Fibroblast of skin of back (primary cell): ENCODE measurements at regions not wholly inside any gene's neighbourhood (a gene's known extent, or its start where the extent isn't known, plus 50 kb on each side); places are given as distances from the start of the nearest gene placed in this dataset.

Source experiments
- DNase-seq: peaks from one replicate; pipeline ENCODE4 v3.0.0-alpha.2; 2013

- DNase-seq: no peak
Observed at GRCh38 chr1:177571076-177571475, 398.8 kb downstream of the SEC16B start.

GRCh38 chr1:177569476-177569875, 398.7 kb downstream of the BRINP2 start:
- peak; percentile 16 for DNase-seq

GRCh38 chr1:177568622-177569021, 397.9 kb downstream of the BRINP2 start:
- no peak for DNase-seq

DNA sequence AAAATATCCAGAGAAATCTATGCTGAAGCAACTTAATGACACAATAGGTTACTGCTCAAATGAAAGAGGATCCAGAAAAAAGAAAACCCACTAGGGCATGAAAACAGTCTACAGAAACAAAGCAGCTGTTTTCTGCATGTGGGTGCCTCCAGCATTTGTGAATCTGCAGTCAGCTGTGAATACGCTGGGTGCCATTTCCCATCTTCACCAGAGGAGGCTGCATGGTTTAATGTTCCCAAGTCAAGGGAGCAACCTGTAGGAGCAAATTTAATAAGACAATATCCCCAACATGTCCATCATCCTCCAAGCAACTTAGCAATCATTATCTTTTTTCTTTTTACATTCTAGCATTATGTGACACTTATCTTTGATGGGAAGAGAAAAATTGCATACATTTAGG, 396.6 kb downstream of the BRINP2 start:
- no peak for DNase-seq

DNA sequence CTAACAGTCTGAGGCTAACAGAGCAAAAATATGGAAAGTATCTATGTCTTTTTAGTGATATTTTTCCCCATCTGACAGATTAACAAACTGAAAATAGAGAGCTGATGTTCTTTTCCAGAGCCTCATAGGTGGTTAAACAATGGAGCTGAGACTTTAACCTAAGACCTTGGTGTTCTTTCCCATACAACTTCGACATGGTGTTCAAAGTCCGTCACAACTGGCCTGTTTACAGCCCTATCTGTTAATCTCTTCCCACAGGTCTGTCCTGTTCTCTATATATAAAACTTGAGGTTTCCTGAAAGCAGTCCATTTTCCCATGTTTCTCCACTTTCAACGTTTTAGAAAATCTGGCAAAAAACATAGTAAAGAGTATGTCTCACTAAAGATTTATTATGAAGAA, 395.7 kb downstream of the BRINP2 start:
- no peak for DNase-seq

GRCh38 chr1:177561436-177561835, 390.7 kb downstream of the BRINP2 start:
- DNase-seq: no peak

- no peak for DNase-seq
Observed at GRCh38 chr1:177558372-177558771, 387.6 kb downstream of the BRINP2 start.

DNA sequence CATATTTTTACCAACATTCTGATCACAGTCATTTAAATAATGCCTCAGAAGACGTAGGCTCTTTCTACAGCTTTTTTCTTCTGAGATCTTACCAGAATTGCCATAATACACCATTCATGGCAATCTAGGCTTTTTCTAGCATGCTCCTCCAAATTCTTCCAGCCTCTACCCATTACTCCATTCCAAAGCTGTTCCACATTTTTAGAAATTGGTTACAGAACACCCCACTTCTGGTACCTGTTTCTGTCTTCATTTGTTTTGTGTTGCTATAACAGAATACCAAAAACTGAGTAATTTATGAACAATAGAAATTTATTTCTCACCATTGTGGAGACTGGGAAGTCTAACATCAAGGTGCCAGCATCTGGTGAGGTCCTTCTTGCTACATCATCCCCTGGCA, 385.4 kb downstream of the BRINP2 start:
- DNase-seq: no peak

DNA sequence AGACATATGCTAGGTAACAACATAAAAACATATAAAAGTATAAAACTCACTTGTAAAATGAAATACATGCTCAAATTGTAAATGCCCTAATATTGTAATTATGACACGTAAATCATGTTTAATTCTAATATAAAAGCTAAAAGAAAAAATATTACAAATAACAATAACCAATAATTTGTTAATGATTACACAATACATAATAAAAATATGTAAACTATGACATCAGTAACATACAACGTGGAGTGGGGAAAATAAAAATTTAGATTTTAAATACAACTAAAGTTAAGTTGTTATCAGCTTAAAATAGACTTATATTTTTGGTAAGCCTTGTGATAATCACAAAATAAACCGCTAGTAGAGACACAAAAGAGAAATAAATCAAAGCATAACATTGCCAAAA, 376.4 kb downstream of the BRINP2 start:
- no peak for DNase-seq

- no peak for DNase-seq
Observed at GRCh38 chr1:177546346-177546745, 375.6 kb downstream of the BRINP2 start.

DNA sequence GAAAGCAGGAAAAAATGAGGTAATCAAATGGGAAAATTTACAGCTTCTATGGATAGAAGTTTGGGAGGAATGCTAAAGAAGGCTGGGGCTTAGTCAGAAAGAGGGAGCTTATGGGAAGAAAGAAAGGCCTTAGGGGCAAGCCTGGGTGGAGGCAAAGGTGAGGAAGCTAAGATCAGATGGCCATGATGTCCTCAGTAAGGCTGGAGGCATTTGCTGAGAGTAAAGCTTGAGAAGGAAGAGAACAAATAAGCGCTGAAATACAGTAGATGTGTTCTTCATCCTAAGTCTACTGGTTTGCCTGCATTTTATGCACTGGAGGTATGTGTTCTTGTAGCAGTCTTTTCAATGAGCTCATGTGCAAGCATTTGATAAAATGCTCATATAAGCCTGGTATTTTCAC, 355.4 kb downstream of the BRINP2 start:
- no peak for DNase-seq

- DNase-seq: no peak
Observed at GRCh38 chr1:177525176-177525575, 354.4 kb downstream of the BRINP2 start.

DNA sequence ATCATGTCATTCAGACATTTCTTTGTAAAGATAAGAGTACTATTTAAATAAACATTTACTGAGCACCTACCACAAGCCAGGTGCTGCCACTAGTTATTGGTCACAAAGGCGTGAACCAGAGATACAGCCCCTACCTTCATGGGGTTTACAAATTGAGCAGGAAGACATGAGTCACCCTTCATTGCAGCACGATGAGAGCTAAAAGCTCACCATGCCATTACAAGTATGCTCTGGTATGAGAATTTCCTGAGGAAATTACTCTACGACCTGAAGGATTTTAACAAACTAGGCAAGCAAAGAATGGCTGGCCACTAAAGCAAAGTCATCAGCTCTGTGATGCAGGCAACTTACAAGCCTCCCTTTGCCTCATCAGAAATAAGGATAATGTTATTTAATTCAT, 346.8 kb downstream of the BRINP2 start:
- DNase-seq: peak; percentile 1

DNA sequence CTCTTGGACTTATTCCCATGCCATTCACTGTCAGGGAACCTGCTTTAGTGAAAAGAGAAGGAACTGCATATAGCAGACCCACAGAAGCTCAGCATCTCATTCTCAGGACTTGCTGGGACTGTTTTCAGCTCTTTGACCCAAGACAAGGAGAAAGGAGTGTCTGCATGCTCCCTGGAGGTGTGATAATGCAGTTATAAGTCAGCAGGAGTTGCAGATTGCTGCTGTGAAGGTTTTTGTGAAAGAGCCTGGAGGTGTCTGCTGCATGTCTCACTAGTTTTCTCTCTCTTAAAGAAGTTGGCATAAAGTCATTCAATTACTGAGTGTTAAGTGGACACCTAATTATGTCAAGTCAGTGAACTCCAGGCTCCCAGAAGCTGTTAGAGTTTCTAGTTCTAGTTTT, 343.4 kb downstream of the BRINP2 start:
- no peak for DNase-seq

DNA sequence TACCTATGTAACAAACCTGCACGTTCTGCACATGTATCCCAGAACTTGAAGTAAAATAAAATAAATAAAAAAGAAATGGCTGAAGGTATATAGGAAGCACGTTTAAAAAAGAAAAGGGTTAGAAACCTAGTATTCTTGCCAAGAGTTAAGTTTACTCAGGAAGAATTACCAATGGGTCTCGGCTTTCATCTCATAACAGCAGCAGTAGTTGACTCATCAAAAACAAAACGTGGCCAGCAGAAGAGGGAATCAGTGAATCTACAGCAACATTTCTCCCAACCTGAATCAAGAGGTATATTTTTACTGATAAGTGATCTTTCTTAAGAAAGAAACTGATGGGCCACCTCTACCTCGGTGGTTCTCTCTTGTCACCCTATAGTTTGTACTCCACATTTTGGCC, 340.3 kb downstream of the BRINP2 start:
- DNase-seq: no peak

DNA sequence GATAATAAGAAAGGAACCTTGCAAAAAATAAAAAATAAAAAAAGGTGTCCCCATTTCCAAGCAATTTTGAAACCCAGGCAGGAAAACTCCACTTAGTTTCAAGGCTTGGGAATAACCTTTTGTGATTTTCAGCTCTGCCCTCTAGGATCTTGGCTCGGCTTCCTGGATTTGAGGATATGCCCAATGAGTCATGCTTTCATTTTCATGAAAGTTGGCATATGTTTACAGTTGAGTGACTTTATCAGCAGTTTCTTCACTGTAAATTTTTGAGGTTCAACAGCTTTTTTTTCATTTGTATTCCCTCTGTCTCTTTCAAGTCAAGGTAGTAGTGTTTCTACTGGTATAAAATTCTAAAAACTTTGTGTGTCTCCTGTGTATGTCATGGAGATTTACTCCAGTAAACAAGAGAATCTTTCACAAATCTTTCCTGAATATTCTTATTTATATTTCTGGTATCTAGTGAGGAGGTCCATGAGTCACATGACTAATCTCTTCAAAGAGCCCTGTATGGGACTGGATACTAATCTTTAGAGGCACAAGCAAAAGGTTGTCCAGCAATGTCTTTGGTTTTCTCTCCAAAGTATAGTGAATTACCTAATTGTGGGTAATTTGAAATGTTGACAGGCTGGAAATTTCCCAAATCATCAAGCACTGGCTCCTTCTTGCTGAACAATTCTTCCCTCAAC, 335.3 kb downstream of the BRINP2 start:
- DNase-seq: peak; percentile 1

DNA sequence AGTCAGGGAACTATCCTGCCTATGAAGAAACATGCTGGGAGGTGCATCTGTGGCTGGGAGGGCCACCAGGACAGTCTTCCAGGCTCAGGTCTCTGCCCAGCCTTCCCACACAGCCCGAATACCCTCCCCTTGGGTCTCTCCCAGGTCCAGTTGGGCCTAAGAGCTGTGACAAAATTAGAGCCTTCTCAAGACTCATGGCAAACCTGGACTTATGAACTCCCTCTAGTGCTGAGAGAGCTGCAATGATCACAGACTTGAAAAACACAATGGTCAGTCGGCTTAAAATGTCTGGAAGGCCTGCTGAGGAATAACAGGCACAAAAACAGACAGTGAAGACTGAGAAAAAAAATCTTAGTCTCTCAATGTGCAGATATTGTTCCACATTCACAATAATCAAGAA, 325.1 kb downstream of the BRINP2 start:
- DNase-seq: no peak

GRCh38 chr1:177490786-177491185, 320.0 kb downstream of the BRINP2 start:
- no peak for DNase-seq

DNA sequence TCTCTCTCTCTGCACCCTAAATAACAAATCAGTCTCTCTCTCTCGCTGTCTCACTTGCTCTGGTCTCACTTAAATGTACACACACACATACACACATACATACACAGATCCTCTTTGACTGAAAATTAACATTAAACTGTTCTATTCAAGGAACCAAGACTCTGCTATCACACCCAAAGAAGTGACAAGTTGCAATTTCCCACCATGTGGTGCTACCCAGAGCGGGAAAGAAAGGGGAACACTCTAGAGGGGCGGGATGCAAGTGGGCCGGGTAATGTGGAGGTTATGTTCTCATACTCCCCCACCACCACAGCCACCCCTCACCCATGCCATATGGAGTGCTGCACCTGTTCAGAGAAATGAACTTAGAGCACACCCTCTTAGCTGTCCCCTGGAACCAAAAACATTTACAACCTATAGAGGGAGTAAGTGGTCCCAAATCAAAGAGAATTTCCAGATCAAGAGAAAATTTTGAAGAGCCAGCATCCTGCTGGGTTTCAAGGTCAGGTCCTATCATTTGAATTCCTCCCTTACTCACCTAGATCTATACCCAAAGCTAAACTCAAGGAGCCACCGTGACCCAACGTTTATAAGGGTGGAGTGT, 319.4 kb downstream of the BRINP2 start:
- no peak for DNase-seq

DNA sequence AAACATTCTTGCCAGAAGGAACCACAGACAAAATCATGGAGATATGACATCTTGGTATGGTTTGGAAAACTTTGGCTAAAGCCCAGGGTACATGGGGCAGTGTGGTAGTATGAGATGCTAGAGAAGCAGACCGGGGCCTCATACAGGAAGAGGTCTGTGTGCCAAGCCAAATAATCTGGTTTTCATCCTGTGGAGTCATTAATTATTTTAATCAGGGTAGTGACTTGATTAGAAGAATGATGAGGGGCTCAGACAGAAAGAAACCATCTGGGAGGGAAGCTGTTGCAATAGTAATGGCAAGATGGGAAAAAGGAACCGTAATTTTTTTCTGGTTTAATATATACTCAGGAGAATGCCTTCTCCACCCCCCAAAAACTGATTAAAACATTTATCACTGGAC, 318.0 kb downstream of the BRINP2 start:
- no peak for DNase-seq

GRCh38 chr1:177487481-177487880, 316.7 kb downstream of the BRINP2 start:
- no peak for DNase-seq

- no peak for DNase-seq
Observed at GRCh38 chr1:177480741-177481305, 310.1 kb downstream of the BRINP2 start.

GRCh38 chr1:177479600-177479999, 308.8 kb downstream of the BRINP2 start:
- DNase-seq: no peak

DNA sequence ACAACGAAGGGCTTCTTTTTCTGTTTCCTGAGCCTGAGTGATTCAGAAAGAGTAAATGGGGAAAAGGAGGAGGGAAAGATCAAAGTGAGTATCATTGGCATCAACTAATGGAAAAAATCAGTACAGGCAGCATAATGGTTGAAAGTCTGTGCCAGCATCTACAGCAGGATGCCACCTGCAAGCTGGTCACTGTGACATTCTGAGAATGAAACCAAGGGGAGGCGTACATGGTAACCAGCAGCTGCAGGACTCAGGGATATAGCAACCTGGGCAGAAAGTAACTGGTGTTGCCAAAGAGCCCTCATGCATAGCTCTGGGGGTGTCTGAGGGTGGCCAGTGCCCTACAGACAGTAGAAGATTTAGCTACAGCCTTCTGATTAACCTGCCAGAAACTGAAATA, 305.9 kb downstream of the BRINP2 start:
- no peak for DNase-seq

GRCh38 chr1:177472567-177472966, 301.8 kb downstream of the BRINP2 start:
- DNase-seq: no peak
